H9 (cell line): ENCODE measurements at regions not wholly inside any gene's neighbourhood (a gene's known extent, or its start where the extent isn't known, plus 50 kb on each side); places are given as distances from the start of the nearest gene placed in this dataset.

Source experiments
- DNase-seq: peaks from one replicate; pipeline ENCODE4 v3.0.0-alpha.2; 2017
- H2AFZ ChIP-seq: one replicate; pipeline ENCODE4 v1.6.1; 2013; ENCODE audit warnings: mild to moderate bottlenecking, low read length, control low read depth, moderate library complexity
- H2AK5ac ChIP-seq: 2 replicates; pipeline ENCODE4 v1.6.1; 2013; ENCODE audit warnings: low read length, control low read depth, mixed read lengths; ENCODE audit not compliant: insufficient read length
- H2BK120ac ChIP-seq: one replicate; pipeline ENCODE4 v1.6.1; 2013; ENCODE audit warnings: low read depth, mild to moderate bottlenecking, low read length, control low read depth, inconsistent platforms; ENCODE audit not compliant: poor library complexity, severe bottlenecking
- H2BK12ac ChIP-seq: 2 replicates; pipeline ENCODE4 v1.6.1; 2013; ENCODE audit warnings: low read length, control low read depth, mixed read lengths, low read depth; ENCODE audit not compliant: insufficient read length
- H2BK15ac ChIP-seq: 2 replicates; pipeline ENCODE4 v1.6.1; 2013; ENCODE audit warnings: low read depth, low read length, control low read depth
- H2BK20ac ChIP-seq: one replicate; pipeline ENCODE4 v1.6.1; 2013; ENCODE audit warnings: low read depth, mild to moderate bottlenecking, low read length, control low read depth, inconsistent platforms; ENCODE audit not compliant: poor library complexity, severe bottlenecking
- H2BK5ac ChIP-seq: 2 replicates; pipeline ENCODE4 v1.6.1; 2013; ENCODE audit warnings: low read length, control low read depth, mixed read lengths; ENCODE audit not compliant: insufficient read length
- H3K14ac ChIP-seq: 2 replicates; pipeline ENCODE4 v1.6.1; 2013; ENCODE audit warnings: low read length, control low read depth; ENCODE audit not compliant: insufficient read depth
- H3K18ac ChIP-seq: 2 replicates; pipeline ENCODE4 v1.6.1; 2013; ENCODE audit warnings: low read depth, mild to moderate bottlenecking, mixed read lengths, low read length, control low read depth; ENCODE audit not compliant: insufficient read length
- H3K23ac ChIP-seq: 2 replicates; pipeline ENCODE4 v1.6.1; 2013; ENCODE audit warnings: low read length, control low read depth, mixed read lengths, low read depth; ENCODE audit not compliant: insufficient read length
- H3K23me2 ChIP-seq: 2 replicates; pipeline ENCODE4 v1.6.1; 2013; ENCODE audit warnings: low read depth, mild to moderate bottlenecking, mixed read lengths, low read length, control low read depth; ENCODE audit not compliant: insufficient read length, poor library complexity, severe bottlenecking
- H3K27ac ChIP-seq: 2 replicates; pipeline ENCODE4 v1.5.1; 2013; ENCODE audit warnings: low read length, control low read depth, mixed read lengths, low read depth; ENCODE audit not compliant: insufficient read length
- H3K27me3 ChIP-seq: 2 replicates; pipeline ENCODE4 v1.6.1; 2013; ENCODE audit warnings: low read length, control low read depth, inconsistent platforms; ENCODE audit not compliant: insufficient read depth
- H3K4ac ChIP-seq: 2 replicates; pipeline ENCODE4 v1.6.1; 2013; ENCODE audit warnings: low read depth, mild to moderate bottlenecking, control low read depth, inconsistent platforms, low read length, moderate library complexity
- H3K4me1 ChIP-seq: 2 replicates; pipeline ENCODE4 v1.6.1; 2013; ENCODE audit warnings: low read length, control low read depth, inconsistent platforms; ENCODE audit not compliant: insufficient read depth
- H3K4me2 ChIP-seq: 2 replicates; pipeline ENCODE4 v1.6.1; 2013; ENCODE audit warnings: low read length, control low read depth, mixed read lengths; ENCODE audit not compliant: insufficient read length, insufficient read depth
- H3K56ac ChIP-seq: 2 replicates; pipeline ENCODE4 v1.6.1; 2013; ENCODE audit warnings: low read depth, mild to moderate bottlenecking, mixed read lengths, low read length, control low read depth; ENCODE audit not compliant: insufficient read length
- H3K79me1 ChIP-seq: 2 replicates; pipeline ENCODE4 v1.6.1; 2013; ENCODE audit warnings: low read depth, mild to moderate bottlenecking, moderate library complexity, low read length, control low read depth, inconsistent platforms; ENCODE audit not compliant: insufficient read depth, poor library complexity, severe bottlenecking
- H3K79me2 ChIP-seq: 2 replicates; pipeline ENCODE4 v1.6.1; 2013; ENCODE audit warnings: low read length, control low read depth, inconsistent platforms; ENCODE audit not compliant: insufficient read depth
- H3K9ac ChIP-seq: 2 replicates; pipeline ENCODE4 v1.6.1; 2013; ENCODE audit warnings: low read length, control low read depth, mixed read lengths; ENCODE audit not compliant: insufficient read length; ENCODE audit errors: extremely low read depth
- H3K9me3 ChIP-seq: one replicate; pipeline ENCODE4 v1.6.1; 2013; ENCODE audit warnings: low read depth, low read length, inconsistent platforms; ENCODE audit not compliant: control insufficient read depth
- H3T11ph ChIP-seq: one replicate; pipeline ENCODE4 v1.6.1; 2013; ENCODE audit warnings: mild to moderate bottlenecking, low read length, control low read depth, inconsistent platforms
- H4K20me1 ChIP-seq: one replicate; pipeline ENCODE4 v1.6.1; 2013; ENCODE audit not compliant: control insufficient read depth, insufficient read length, insufficient read depth
- H4K5ac ChIP-seq: 2 replicates; pipeline ENCODE4 v1.6.1; 2013; ENCODE audit warnings: low read depth, mild to moderate bottlenecking, mixed read lengths, low read length, control low read depth; ENCODE audit not compliant: insufficient read length
- H4K8ac ChIP-seq: replicated peaks from 2 replicates; pipeline ENCODE4 v1.6.1; 2013; ENCODE audit warnings: low read length, control low read depth, mixed read lengths, low read depth; ENCODE audit not compliant: insufficient read length
- H4K91ac ChIP-seq: 2 replicates; pipeline ENCODE4 v1.6.1; 2013; ENCODE audit warnings: low read depth, mild to moderate bottlenecking, moderate library complexity, mixed read lengths, low read length, control low read depth; ENCODE audit not compliant: insufficient read length
- H3K27ac Mint-ChIP-seq, 3 experiments: 2 replicates in 2 of 3; 3 replicates in 1 of 3; pipeline ENCODE4 v1.8.0; 2020 to 2021; ENCODE audit warnings: mixed read lengths in 3 of 3, mild to moderate bottlenecking in 1 of 3, moderate library complexity in 1 of 3
- H3K27me3 Mint-ChIP-seq: 2 replicates; pipeline ENCODE4 v1.8.0; 2021; ENCODE audit warnings: low read depth, mild to moderate bottlenecking, moderate library complexity, mixed read lengths
- H3K36me3 Mint-ChIP-seq, 3 experiments: 2 replicates in 2 of 3; 3 replicates in 1 of 3; pipeline ENCODE4 v1.8.0; 2020 to 2021; ENCODE audit warnings: low read depth in 3 of 3, mixed read lengths in 3 of 3; ENCODE audit not compliant: insufficient read depth in 1 of 3
- H3K4me1 Mint-ChIP-seq, 2 experiments: 2 replicates each; pipeline ENCODE4 v1.8.0; 2020; ENCODE audit warnings: mixed read lengths in 2 of 2
- H3K4me3 Mint-ChIP-seq, 2 experiments: 2 replicates in 1 of 2; 3 replicates in 1 of 2; pipeline ENCODE4 v1.8.0; 2020 to 2021; ENCODE audit warnings: mild to moderate bottlenecking in 2 of 2, mixed read lengths in 2 of 2, moderate library complexity in 1 of 2
- H3K9me3 Mint-ChIP-seq, 2 experiments: 2 replicates in 1 of 2; 3 replicates in 1 of 2; pipeline ENCODE4 v1.8.0; 2020; ENCODE audit warnings: mild to moderate bottlenecking in 2 of 2, mixed read lengths in 2 of 2, moderate library complexity in 1 of 2
- WGBS: extraction: QIAGEN DNeasy Blood & Tissue Kit; methylation state at CpG from one replicate; pipeline ENCODE4 v1.1.7; 2013; ENCODE audit warnings: missing lambda C conversion rate, low lambda C conversion rate, mixed read lengths; ENCODE audit not compliant: insufficient read length; ENCODE audit errors: extremely low coverage; 5-methylcytosine and 5-hydroxymethylcytosine counted together
- TF ChIP-seq, protein P1 (sequence below): fragments of 200-600 bp; sonication (generic); conservative IDR thresholded peaks from 3 replicates; pipeline ENCODE4 v1.8.0; 2021; ENCODE audit warnings: antibody characterized with exemption, mild to moderate bottlenecking

DNA sequence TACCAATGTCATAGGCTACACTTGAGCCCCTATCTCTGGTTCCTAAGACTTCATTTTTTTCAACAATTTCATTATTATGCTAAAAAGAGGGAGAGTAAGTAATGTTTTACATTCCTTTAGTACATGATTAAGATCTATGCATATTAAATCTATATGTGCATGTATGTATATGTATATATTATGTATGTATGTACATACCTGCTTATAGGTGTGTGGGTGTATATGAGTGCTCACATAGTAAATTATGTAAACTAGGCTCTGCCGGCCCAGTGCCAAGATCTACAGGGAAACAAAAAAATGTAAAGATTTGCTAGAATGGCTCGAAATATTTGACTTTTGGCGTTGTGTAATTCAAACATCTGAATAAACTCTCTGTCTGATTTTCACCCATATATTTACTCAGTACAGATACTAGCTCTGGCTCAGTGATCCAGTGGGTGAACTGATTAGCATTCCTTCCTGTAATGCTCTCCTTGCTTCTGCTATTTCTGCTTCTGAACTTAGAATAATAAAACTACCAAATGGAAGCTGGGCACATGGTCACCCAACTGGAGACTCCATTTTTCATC is 113.1 kb upstream of the FGGY start:
- Histone ChIP-seq H3K9ac (no peak overlapping the region), H3K23me2 (no peaks in the 10 kb centered on the region), H3K79me1 (no peaks in the 10 kb centered on the region), H2BK120ac (no peak overlapping the region), H2BK15ac (no peak overlapping the region), H3K27ac (no peak overlapping the region), H2AK5ac (no peak overlapping the region), H3T11ph (no peak overlapping the region), H2BK5ac (no peak overlapping the region), H3K79me2 (no peaks in the 10 kb centered on the region), H3K4ac (no peak overlapping the region), H2AFZ (no peak overlapping the region), H4K5ac (no peak overlapping the region), H3K9me3 (no peaks in the 10 kb centered on the region), H4K20me1 (no peaks in the 10 kb centered on the region), H3K18ac (no peak overlapping the region), H4K91ac (no peak overlapping the region), H3K4me1 (no peaks in the 10 kb centered on the region; the same call in 1 of the 2 replicates), H3K4me2 (no peak overlapping the region), H3K27me3 (no peaks in the 10 kb centered on the region), H3K14ac (no peak overlapping the region), H3K56ac (no peak overlapping the region), H2BK12ac (no peak overlapping the region), H4K8ac (no peak overlapping the region), H3K23ac (no peak overlapping the region), H2BK20ac (no peak overlapping the region)
- Mint-ChIP-seq H3K27me3 (no peaks in the 10 kb centered on the region), H3K27ac (no peak overlapping the region), H3K4me3 (no peak overlapping the region), H3K36me3 (no peaks in the 10 kb centered on the region), H3K9me3 (no peaks in the 10 kb centered on the region), H3K4me1 (peaks cover 10 to 13% of the 10 kb centered on the region in 2 experiments)
- no CpG with 5 or more reads among the region's 3 CpGs for WGBS
- TF ChIP-seq, protein P1, sequence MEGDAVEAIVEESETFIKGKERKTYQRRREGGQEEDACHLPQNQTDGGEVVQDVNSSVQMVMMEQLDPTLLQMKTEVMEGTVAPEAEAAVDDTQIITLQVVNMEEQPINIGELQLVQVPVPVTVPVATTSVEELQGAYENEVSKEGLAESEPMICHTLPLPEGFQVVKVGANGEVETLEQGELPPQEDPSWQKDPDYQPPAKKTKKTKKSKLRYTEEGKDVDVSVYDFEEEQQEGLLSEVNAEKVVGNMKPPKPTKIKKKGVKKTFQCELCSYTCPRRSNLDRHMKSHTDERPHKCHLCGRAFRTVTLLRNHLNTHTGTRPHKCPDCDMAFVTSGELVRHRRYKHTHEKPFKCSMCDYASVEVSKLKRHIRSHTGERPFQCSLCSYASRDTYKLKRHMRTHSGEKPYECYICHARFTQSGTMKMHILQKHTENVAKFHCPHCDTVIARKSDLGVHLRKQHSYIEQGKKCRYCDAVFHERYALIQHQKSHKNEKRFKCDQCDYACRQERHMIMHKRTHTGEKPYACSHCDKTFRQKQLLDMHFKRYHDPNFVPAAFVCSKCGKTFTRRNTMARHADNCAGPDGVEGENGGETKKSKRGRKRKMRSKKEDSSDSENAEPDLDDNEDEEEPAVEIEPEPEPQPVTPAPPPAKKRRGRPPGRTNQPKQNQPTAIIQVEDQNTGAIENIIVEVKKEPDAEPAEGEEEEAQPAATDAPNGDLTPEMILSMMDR = no peak
- DNase-seq = no peak
